ENCODE measurements at regions not wholly inside any gene's neighbourhood (a gene's known extent, or its start where the extent isn't known, plus 50 kb on each side); places are given as distances from the start of the nearest gene placed in this dataset.

- Histone ChIP-seq H3K4me3 (ENCODE audit: low read depth, low read length) (no peak overlapping the region), H3K36me3 (ENCODE audit: control insufficient read depth, insufficient read depth, low read length) (no peaks in the 10 kb centered on the region), H3K27me3 (ENCODE audit: control insufficient read depth, insufficient read depth, low read length) (no peaks in the 10 kb centered on the region)
- no peak for TF ChIP-seq CTCF (IDR thresholded peaks at IDR 0.05; ENCODE audit: insufficient read depth, low read length, severe bottlenecking)
- no peak for FAIRE-seq
- DNase-seq (ENCODE audit: low read depth): no peak
These were observed 240.7 kb downstream of the DCDC2C start for GRCh38 chr2:3944071-3944470.

GRCh38 chr2:3944841-3945240 is 241.5 kb downstream of the DCDC2C start:
- no peaks in the 10 kb centered on the region for H3K27me3 ChIP-seq (ENCODE audit: control insufficient read depth, insufficient read depth, low read length)
- no peak for TF ChIP-seq CTCF (IDR thresholded peaks at IDR 0.05; ENCODE audit: insufficient read depth, low read length, severe bottlenecking)
- no peaks in the 10 kb centered on the region for H3K36me3 ChIP-seq (ENCODE audit: control insufficient read depth, insufficient read depth, low read length)
- no peak for FAIRE-seq
- H3K4me3 ChIP-seq (ENCODE audit: low read depth, low read length): no peak overlapping the region
- no peak for DNase-seq (ENCODE audit: low read depth)

- Histone ChIP-seq H3K27me3 (ENCODE audit: control insufficient read depth, insufficient read depth, low read length) (no peaks in the 10 kb centered on the region), H3K4me3 (ENCODE audit: low read depth, low read length) (no peak overlapping the region), H3K36me3 (ENCODE audit: control insufficient read depth, insufficient read depth, low read length) (no peaks in the 10 kb centered on the region)
- DNase-seq (ENCODE audit: low read depth) (no peak), FAIRE-seq (no peak)
- no peak for TF ChIP-seq CTCF (IDR thresholded peaks at IDR 0.05; ENCODE audit: insufficient read depth, low read length, severe bottlenecking)
These were observed 244.8 kb downstream of the DCDC2C start for GRCh38 chr2:3948191-3948590.

- Histone ChIP-seq H3K36me3 (ENCODE audit: control insufficient read depth, insufficient read depth, low read length) (no peaks in the 10 kb centered on the region), H3K27me3 (ENCODE audit: control insufficient read depth, insufficient read depth, low read length) (no peaks in the 10 kb centered on the region), H3K4me3 (ENCODE audit: low read depth, low read length) (no peak overlapping the region)
- no peak for TF ChIP-seq CTCF (IDR thresholded peaks at IDR 0.05; ENCODE audit: insufficient read depth, low read length, severe bottlenecking)
- no peak for FAIRE-seq
- no peak for DNase-seq (ENCODE audit: low read depth)
These were observed 248.0 kb downstream of the DCDC2C start for GRCh38 chr2:3951131-3951954.

GRCh38 chr2:3952866-3953516 is 249.6 kb downstream of the DCDC2C start:
- FAIRE-seq: no peak
- H3K27me3 ChIP-seq (ENCODE audit: control insufficient read depth, insufficient read depth, low read length): no peaks in the 10 kb centered on the region
- no peaks in the 10 kb centered on the region for H3K36me3 ChIP-seq (ENCODE audit: control insufficient read depth, insufficient read depth, low read length)
- no peak overlapping the region for H3K4me3 ChIP-seq (ENCODE audit: low read depth, low read length)
- DNase-seq (ENCODE audit: low read depth): no peak
- TF ChIP-seq CTCF (IDR thresholded peaks at IDR 0.05; ENCODE audit: insufficient read depth, low read length, severe bottlenecking): no peak
